Keratinocyte (primary cell): ENCODE measurements at regions not wholly inside any gene's neighbourhood (a gene's known extent, or its start where the extent isn't known, plus 50 kb on each side); places are given as distances from the start of the nearest gene placed in this dataset.

Experiments used
- CTCF ChIP-seq, 3 experiments: IDR thresholded peaks in 1 of 3; conservative IDR thresholded peaks in 1 of 3; optimal IDR thresholded peaks in 1 of 3; 2 replicates in 2 of 3; 3 replicates in 1 of 3; pipeline versions ENCODE3 to v1.5.1; 2011; ENCODE audit warnings: low read length in 3 of 3, mild to moderate bottlenecking in 3 of 3, moderate library complexity in 2 of 3, control low read depth in 1 of 3, inconsistent platforms in 1 of 3; ENCODE audit not compliant: insufficient read depth in 2 of 3; ENCODE audit errors: extremely low read depth in 1 of 3
- EZH2 ChIP-seq: IDR thresholded peaks from one replicate; pipeline ENCODE4 v1.6.1; 2012; ENCODE audit warnings: inconsistent platforms, mild to moderate bottlenecking, low read length, moderate library complexity

GRCh38 chr6:113182370-113183141, 674.6 kb upstream of the MARCKS start:
- TF ChIP-seq EZH2 (no peak), CTCF (optimal IDR thresholded peaks at IDR 0.05 in 1 of 3, IDR thresholded peaks at IDR 0.05 in 1 of 3, conservative IDR thresholded peaks at IDR 0.05 in 1 of 3; ENCODE audit: extremely low read depth in 1 of 3, insufficient read depth in 2 of 3, low read length in 3 of 3) (no peak)
